SK-N-SH treated with all-trans-retinoic acid at 6 μM for 48 hours (cell line): ENCODE measurements at regions not wholly inside any gene's neighbourhood (a gene's known extent, or its start where the extent isn't known, plus 50 kb on each side); places are given as distances from the start of the nearest gene placed in this dataset.

ENCODE experiments used
- ARNTL ChIP-seq: fragments of 450-650 bp; formaldehyde crosslinking; IDR thresholded peaks from 2 replicates; pipeline ENCODE4 v1.5.0; 2020; ENCODE audit warnings: low read depth, mild to moderate bottlenecking, moderate library complexity, borderline replicate concordance
- GLIS3 ChIP-seq: fragments of 250-450 bp; sonication (Bioruptor Pico); IDR thresholded peaks from 2 replicates; pipeline ENCODE4 v1.5.0; 2020; ENCODE audit warnings: mild to moderate bottlenecking, moderate library complexity
- ISL1 ChIP-seq: fragments of 250-450 bp; sonication (Bioruptor Pico); IDR thresholded peaks from 2 replicates; pipeline ENCODE4 v2.1.2; 2022; ENCODE audit warnings: mild to moderate bottlenecking, moderate library complexity
- OSR1 ChIP-seq: fragments of 250-450 bp; sonication (Bioruptor Pico); IDR thresholded peaks from 2 replicates; pipeline ENCODE4 v1.8.0; 2022; ENCODE audit warnings: moderate library complexity, mild to moderate bottlenecking, inconsistent platforms
- RARB ChIP-seq: fragments of 250-450 bp; sonication (Bioruptor Pico); IDR thresholded peaks from 2 replicates; pipeline ENCODE4 v1.8.0; 2021; ENCODE audit warnings: mild to moderate bottlenecking, moderate library complexity
- TCF4 ChIP-seq: fragments of 250-450 bp; sonication (Bioruptor Pico); IDR thresholded peaks from 2 replicates; pipeline ENCODE4 v1.8.0; 2021; ENCODE audit warnings: mild to moderate bottlenecking, moderate library complexity, borderline replicate concordance
- ZNF8 ChIP-seq: fragments of 450-650 bp; formaldehyde crosslinking; IDR thresholded peaks from 2 replicates; pipeline ENCODE4 v1.5.0; 2020; ENCODE audit warnings: mild to moderate bottlenecking, moderate library complexity
- TF ChIP-seq, protein P1 (sequence below): fragments of 250-450 bp; sonication (Bioruptor Pico); IDR thresholded peaks from 2 replicates; pipeline ENCODE4 v1.5.1; 2020; ENCODE audit warnings: low read depth, mild to moderate bottlenecking, moderate library complexity
- TF ChIP-seq, protein P2 (sequence below): fragments of 250-450 bp; sonication (Bioruptor Pico); IDR thresholded peaks from 2 replicates; pipeline ENCODE4 v1.8.0; 2021; ENCODE audit warnings: low read depth, mild to moderate bottlenecking, moderate library complexity, borderline replicate concordance
- TF ChIP-seq, protein P3 (sequence below): fragments of 250-450 bp; sonication (Bioruptor Pico); IDR thresholded peaks from 2 replicates; pipeline ENCODE4 v1.8.0; 2020; ENCODE audit warnings: mild to moderate bottlenecking, moderate library complexity, borderline replicate concordance

GRCh38 chr7:156222611-156223010 lies 410.3 kb upstream of the SHH start:
- TF ChIP-seq, protein P1, sequence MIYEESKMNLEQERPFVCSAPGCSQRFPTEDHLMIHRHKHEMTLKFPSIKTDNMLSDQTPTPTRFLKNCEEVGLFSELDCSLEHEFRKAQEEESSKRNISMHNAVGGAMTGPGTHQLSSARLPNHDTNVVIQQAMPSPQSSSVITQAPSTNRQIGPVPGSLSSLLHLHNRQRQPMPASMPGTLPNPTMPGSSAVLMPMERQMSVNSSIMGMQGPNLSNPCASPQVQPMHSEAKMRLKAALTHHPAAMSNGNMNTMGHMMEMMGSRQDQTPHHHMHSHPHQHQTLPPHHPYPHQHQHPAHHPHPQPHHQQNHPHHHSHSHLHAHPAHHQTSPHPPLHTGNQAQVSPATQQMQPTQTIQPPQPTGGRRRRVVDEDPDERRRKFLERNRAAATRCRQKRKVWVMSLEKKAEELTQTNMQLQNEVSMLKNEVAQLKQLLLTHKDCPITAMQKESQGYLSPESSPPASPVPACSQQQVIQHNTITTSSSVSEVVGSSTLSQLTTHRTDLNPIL (CRISPR knock-in tag): no peak
- TF ChIP-seq ZNF8 (CRISPR knock-in tag) (no peak), GLIS3 (CRISPR knock-in tag) (no peak), TCF4 (CRISPR knock-in tag) (no peak), ISL1 (CRISPR knock-in tag) (no peak), ARNTL (no peak), OSR1 (CRISPR knock-in tag) (no peak), RARB (CRISPR knock-in tag) (no peak)
- TF ChIP-seq, protein P2, sequence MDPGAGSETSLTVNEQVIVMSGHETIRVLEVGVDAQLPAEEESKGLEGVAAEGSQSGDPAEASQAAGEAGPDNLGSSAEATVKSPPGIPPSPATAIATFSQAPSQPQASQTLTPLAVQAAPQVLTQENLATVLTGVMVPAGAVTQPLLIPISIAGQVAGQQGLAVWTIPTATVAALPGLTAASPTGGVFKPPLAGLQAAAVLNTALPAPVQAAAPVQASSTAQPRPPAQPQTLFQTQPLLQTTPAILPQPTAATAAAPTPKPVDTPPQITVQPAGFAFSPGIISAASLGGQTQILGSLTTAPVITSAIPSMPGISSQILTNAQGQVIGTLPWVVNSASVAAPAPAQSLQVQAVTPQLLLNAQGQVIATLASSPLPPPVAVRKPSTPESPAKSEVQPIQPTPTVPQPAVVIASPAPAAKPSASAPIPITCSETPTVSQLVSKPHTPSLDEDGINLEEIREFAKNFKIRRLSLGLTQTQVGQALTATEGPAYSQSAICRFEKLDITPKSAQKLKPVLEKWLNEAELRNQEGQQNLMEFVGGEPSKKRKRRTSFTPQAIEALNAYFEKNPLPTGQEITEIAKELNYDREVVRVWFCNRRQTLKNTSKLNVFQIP (CRISPR knock-in tag): no peak
- TF ChIP-seq, protein P3, sequence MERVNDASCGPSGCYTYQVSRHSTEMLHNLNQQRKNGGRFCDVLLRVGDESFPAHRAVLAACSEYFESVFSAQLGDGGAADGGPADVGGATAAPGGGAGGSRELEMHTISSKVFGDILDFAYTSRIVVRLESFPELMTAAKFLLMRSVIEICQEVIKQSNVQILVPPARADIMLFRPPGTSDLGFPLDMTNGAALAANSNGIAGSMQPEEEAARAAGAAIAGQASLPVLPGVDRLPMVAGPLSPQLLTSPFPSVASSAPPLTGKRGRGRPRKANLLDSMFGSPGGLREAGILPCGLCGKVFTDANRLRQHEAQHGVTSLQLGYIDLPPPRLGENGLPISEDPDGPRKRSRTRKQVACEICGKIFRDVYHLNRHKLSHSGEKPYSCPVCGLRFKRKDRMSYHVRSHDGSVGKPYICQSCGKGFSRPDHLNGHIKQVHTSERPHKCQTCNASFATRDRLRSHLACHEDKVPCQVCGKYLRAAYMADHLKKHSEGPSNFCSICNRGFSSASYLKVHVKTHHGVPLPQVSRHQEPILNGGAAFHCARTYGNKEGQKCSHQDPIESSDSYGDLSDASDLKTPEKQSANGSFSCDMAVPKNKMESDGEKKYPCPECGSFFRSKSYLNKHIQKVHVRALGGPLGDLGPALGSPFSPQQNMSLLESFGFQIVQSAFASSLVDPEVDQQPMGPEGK: no peak
